ENCODE measurements at regions not wholly inside any gene's neighbourhood (a gene's known extent, or its start where the extent isn't known, plus 50 kb on each side); places are given as distances from the start of the nearest gene placed in this dataset.

GRCh38 chr18:28760299-28760698 is 583.4 kb upstream of the CDH2 start:
- Mint-ChIP-seq H3K27ac (no peak overlapping the region), H3K36me3 (no peaks in the 10 kb centered on the region), H3K4me3 (no peak overlapping the region), H3K4me1 (no peaks in the 10 kb centered on the region), H3K9me3 (peaks cover 0 to 59% (median 5%) of the 10 kb centered on the region in 5 donors), H3K27me3 (no peaks in the 10 kb centered on the region)
- ChIA-PET POLR2A (no interaction called here), CTCF (no interaction called here)
- Histone ChIP-seq H3K9me3 (ENCODE audit: low read length) (no peaks in the 10 kb centered on the region), H3K4me1 (ENCODE audit: insufficient read depth, low read length) (no peaks in the 10 kb centered on the region), H3K4me3 (ENCODE audit: low read length) (no peak overlapping the region), H3K27ac (ENCODE audit: low read depth, low read length) (no peak overlapping the region), H3K36me3 (ENCODE audit: insufficient read depth, low read length) (no peaks in the 10 kb centered on the region), H3K27me3 (ENCODE audit: insufficient read depth, low read length, poor library complexity, severe bottlenecking) (no peaks in the 10 kb centered on the region)
- DNase-seq: no peak

DNA sequence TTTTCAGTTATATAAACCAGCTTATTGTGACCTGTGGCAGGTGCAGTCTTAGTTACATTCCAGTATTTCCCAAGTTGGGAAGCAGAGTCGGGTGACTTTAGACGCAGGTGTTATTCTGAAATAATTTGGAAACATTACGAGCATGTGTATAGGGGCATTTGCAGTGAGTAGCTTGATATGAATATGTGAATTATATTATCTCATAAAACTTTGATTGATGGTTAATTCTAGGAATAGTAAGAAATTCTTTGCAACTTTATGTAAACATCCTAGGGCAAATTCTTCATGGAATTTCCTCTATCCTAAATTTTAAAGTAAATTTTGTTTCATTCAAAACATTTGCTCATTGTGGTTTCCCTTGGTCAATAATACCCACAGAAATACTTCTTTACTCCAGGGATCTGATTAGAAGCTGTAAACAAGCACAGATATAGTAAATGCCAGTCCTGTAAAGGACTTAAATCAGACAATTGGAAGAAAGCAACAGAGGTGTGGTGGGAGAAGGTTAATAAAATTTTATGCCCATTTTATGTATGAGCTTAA is 580.6 kb upstream of the CDH2 start:
- no peaks in the 10 kb centered on the region for H3K27me3 ChIP-seq (ENCODE audit: insufficient read depth, low read length, poor library complexity, severe bottlenecking)
- DNase-seq: no peak
- no peaks in the 10 kb centered on the region for H3K4me1 Mint-ChIP-seq
- H3K4me3 ChIP-seq (ENCODE audit: low read length): no peak overlapping the region
- H3K27ac ChIP-seq (ENCODE audit: low read depth, low read length): no peak overlapping the region
- H3K36me3 ChIP-seq (ENCODE audit: insufficient read depth, low read length): no peaks in the 10 kb centered on the region
- no peak overlapping the region for H3K4me3 Mint-ChIP-seq
- no peak overlapping the region for H3K27ac Mint-ChIP-seq
- H3K27me3 Mint-ChIP-seq: no peaks in the 10 kb centered on the region
- ChIA-PET POLR2A (no interaction called here), CTCF (interaction anchor here (1.5 kb wide), 1 partner anchor 12 kb away, joined by 3 read pairs; no protein-coding TSS in a partner anchor)
- no peaks in the 10 kb centered on the region for H3K4me1 ChIP-seq (ENCODE audit: insufficient read depth, low read length)
- H3K36me3 Mint-ChIP-seq: no peaks in the 10 kb centered on the region
- H3K9me3 ChIP-seq (ENCODE audit: low read length): no peaks in the 10 kb centered on the region
- H3K9me3 Mint-ChIP-seq: peaks cover 0 to 57% (median 4%) of the 10 kb centered on the region in 5 donors

- H3K27ac ChIP-seq (ENCODE audit: low read depth, low read length): no peak overlapping the region
- ChIA-PET CTCF (no interaction called here), POLR2A (no interaction called here)
- Mint-ChIP-seq H3K36me3 (peaks cover 0 to 3% (median 0%) of the 10 kb centered on the region in 3 donors), H3K27me3 (no peaks in the 10 kb centered on the region), H3K4me1 (no peaks in the 10 kb centered on the region), H3K9me3 (peaks cover 0 to 49% (median 13%) of the 10 kb centered on the region in 5 donors), H3K4me3 (no peak overlapping the region), H3K27ac (no peak overlapping the region)
- no peaks in the 10 kb centered on the region for H3K9me3 ChIP-seq (ENCODE audit: low read length)
- no peak overlapping the region for H3K4me3 ChIP-seq (ENCODE audit: low read length)
- DNase-seq: no peak
- no peaks in the 10 kb centered on the region for H3K36me3 ChIP-seq (ENCODE audit: insufficient read depth, low read length)
- H3K27me3 ChIP-seq (ENCODE audit: insufficient read depth, low read length, poor library complexity, severe bottlenecking): no peaks in the 10 kb centered on the region
- no peaks in the 10 kb centered on the region for H3K4me1 ChIP-seq (ENCODE audit: insufficient read depth, low read length)
Measured at GRCh38 chr18:28743115-28743514, 566.2 kb upstream of the CDH2 start.

DNA sequence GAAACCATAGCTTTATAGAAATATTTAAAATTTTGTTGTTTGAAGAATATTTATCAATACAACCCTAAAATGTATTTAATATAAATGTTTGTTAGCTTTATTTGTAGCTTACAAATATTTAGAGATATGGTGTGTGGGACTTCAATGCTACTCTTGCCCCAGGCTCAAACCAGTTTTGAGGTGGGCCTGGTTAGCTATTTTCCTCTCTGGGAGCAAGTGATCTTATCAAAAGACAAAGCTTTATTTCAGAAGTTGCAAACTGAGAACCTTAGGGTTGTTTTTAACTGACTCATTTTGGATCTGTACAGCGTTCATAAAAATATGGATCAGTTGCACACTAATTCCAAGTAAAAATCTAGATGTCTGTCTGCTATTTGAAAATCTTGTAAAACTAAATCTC is 563.6 kb upstream of the CDH2 start:
- Mint-ChIP-seq H3K27me3 (no peaks in the 10 kb centered on the region), H3K27ac (no peak overlapping the region), H3K4me1 (no peaks in the 10 kb centered on the region), H3K4me3 (no peak overlapping the region), H3K9me3 (peaks cover 0 to 49% (median 6%) of the 10 kb centered on the region in 5 donors), H3K36me3 (peaks cover 0 to 3% (median 0%) of the 10 kb centered on the region in 3 donors)
- DNase-seq: no peak
- no peak overlapping the region for H3K4me3 ChIP-seq (ENCODE audit: low read length)
- no peaks in the 10 kb centered on the region for H3K9me3 ChIP-seq (ENCODE audit: low read length)
- no peaks in the 10 kb centered on the region for H3K4me1 ChIP-seq (ENCODE audit: insufficient read depth, low read length)
- H3K36me3 ChIP-seq (ENCODE audit: insufficient read depth, low read length): no peaks in the 10 kb centered on the region
- H3K27ac ChIP-seq (ENCODE audit: low read depth, low read length): no peak overlapping the region
- ChIA-PET POLR2A (no interaction called here), CTCF (no interaction called here)
- no peaks in the 10 kb centered on the region for H3K27me3 ChIP-seq (ENCODE audit: insufficient read depth, low read length, poor library complexity, severe bottlenecking)

GRCh38 chr18:28736951-28737350 is 560.0 kb upstream of the CDH2 start:
- Histone ChIP-seq H3K4me3 (ENCODE audit: low read length) (no peak overlapping the region), H3K36me3 (ENCODE audit: insufficient read depth, low read length) (no peaks in the 10 kb centered on the region), H3K9me3 (ENCODE audit: low read length) (no peaks in the 10 kb centered on the region), H3K27me3 (ENCODE audit: insufficient read depth, low read length, poor library complexity, severe bottlenecking) (no peaks in the 10 kb centered on the region), H3K27ac (ENCODE audit: low read depth, low read length) (no peak overlapping the region), H3K4me1 (ENCODE audit: insufficient read depth, low read length) (no peaks in the 10 kb centered on the region)
- POLR2A ChIA-PET: no interaction called here
- Mint-ChIP-seq H3K4me1 (no peaks in the 10 kb centered on the region), H3K27me3 (no peaks in the 10 kb centered on the region), H3K9me3 (peaks cover 7 to 44% (median 12%) of the 10 kb centered on the region in 5 donors), H3K4me3 (no peak overlapping the region), H3K36me3 (peaks cover 0 to 3% (median 0%) of the 10 kb centered on the region in 3 donors), H3K27ac (no peak overlapping the region)
- CTCF ChIA-PET: no interaction called here
- no peak for DNase-seq

GRCh38 chr18:28736223-28736622 is 559.3 kb upstream of the CDH2 start:
- no peaks in the 10 kb centered on the region for H3K9me3 ChIP-seq (ENCODE audit: low read length)
- H3K4me1 ChIP-seq (ENCODE audit: insufficient read depth, low read length): no peaks in the 10 kb centered on the region
- peaks cover 0 to 3% (median 0%) of the 10 kb centered on the region in 3 donors for H3K36me3 Mint-ChIP-seq
- H3K27me3 Mint-ChIP-seq: no peaks in the 10 kb centered on the region
- H3K4me3 Mint-ChIP-seq: no peak overlapping the region
- H3K27me3 ChIP-seq (ENCODE audit: insufficient read depth, low read length, poor library complexity, severe bottlenecking): no peaks in the 10 kb centered on the region
- no peak overlapping the region for H3K27ac Mint-ChIP-seq
- ChIA-PET CTCF (no interaction called here), POLR2A (no interaction called here)
- H3K36me3 ChIP-seq (ENCODE audit: insufficient read depth, low read length): no peaks in the 10 kb centered on the region
- H3K9me3 Mint-ChIP-seq: peaks cover 5 to 40% (median 12%) of the 10 kb centered on the region in 5 donors
- no peak overlapping the region for H3K4me3 ChIP-seq (ENCODE audit: low read length)
- H3K4me1 Mint-ChIP-seq: no peaks in the 10 kb centered on the region
- DNase-seq: no peak
- no peak overlapping the region for H3K27ac ChIP-seq (ENCODE audit: low read depth, low read length)

GRCh38 chr18:28735731-28736130 is 558.8 kb upstream of the CDH2 start:
- ChIA-PET CTCF (no interaction called here), POLR2A (no interaction called here)
- Histone ChIP-seq H3K27ac (ENCODE audit: low read depth, low read length) (no peak overlapping the region), H3K27me3 (ENCODE audit: insufficient read depth, low read length, poor library complexity, severe bottlenecking) (no peaks in the 10 kb centered on the region), H3K36me3 (ENCODE audit: insufficient read depth, low read length) (no peaks in the 10 kb centered on the region), H3K4me1 (ENCODE audit: insufficient read depth, low read length) (no peaks in the 10 kb centered on the region), H3K9me3 (ENCODE audit: low read length) (no peaks in the 10 kb centered on the region), H3K4me3 (ENCODE audit: low read length) (no peak overlapping the region)
- peaks cover 0 to 3% (median 0%) of the 10 kb centered on the region in 3 donors for H3K36me3 Mint-ChIP-seq
- no peaks in the 10 kb centered on the region for H3K27me3 Mint-ChIP-seq
- H3K9me3 Mint-ChIP-seq: peaks cover 5 to 36% (median 12%) of the 10 kb centered on the region in 5 donors
- H3K4me1 Mint-ChIP-seq: no peaks in the 10 kb centered on the region
- DNase-seq: no peak
- H3K4me3 Mint-ChIP-seq: no peak overlapping the region
- H3K27ac Mint-ChIP-seq: no peak overlapping the region

DNA sequence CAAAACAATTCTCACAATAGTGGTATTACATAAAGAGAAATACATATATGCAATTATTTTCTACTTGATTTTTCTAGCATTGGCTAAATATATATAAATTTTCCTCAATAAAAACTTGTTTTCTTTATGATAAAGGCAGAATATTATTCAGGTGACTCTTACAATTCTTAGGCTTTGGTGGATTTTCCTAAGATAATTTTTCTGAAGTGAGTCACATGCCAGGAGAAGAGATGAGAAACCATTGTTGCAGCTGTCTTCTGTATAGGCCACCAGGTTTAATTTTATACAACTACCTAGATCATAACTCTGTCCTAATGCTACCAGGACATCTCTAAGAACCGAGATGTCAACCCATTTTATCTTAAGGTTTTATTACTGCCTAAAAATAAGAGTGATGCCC is 552.4 kb upstream of the CDH2 start:
- no peak overlapping the region for H3K4me3 ChIP-seq (ENCODE audit: low read length)
- Mint-ChIP-seq H3K36me3 (peaks cover 0 to 3% (median 0%) of the 10 kb centered on the region in 3 donors), H3K4me3 (no peak overlapping the region), H3K27me3 (no peaks in the 10 kb centered on the region), H3K27ac (no peak overlapping the region), H3K9me3 (peaks cover 5 to 30% (median 9%) of the 10 kb centered on the region in 5 donors), H3K4me1 (no peaks in the 10 kb centered on the region)
- H3K9me3 ChIP-seq (ENCODE audit: low read length): no peaks in the 10 kb centered on the region
- CTCF ChIA-PET: no interaction called here
- H3K4me1 ChIP-seq (ENCODE audit: insufficient read depth, low read length): no peaks in the 10 kb centered on the region
- H3K27ac ChIP-seq (ENCODE audit: low read depth, low read length): no peak overlapping the region
- POLR2A ChIA-PET: no interaction called here
- DNase-seq: no peak
- no peaks in the 10 kb centered on the region for H3K27me3 ChIP-seq (ENCODE audit: insufficient read depth, low read length, poor library complexity, severe bottlenecking)
- no peaks in the 10 kb centered on the region for H3K36me3 ChIP-seq (ENCODE audit: insufficient read depth, low read length)

DNA sequence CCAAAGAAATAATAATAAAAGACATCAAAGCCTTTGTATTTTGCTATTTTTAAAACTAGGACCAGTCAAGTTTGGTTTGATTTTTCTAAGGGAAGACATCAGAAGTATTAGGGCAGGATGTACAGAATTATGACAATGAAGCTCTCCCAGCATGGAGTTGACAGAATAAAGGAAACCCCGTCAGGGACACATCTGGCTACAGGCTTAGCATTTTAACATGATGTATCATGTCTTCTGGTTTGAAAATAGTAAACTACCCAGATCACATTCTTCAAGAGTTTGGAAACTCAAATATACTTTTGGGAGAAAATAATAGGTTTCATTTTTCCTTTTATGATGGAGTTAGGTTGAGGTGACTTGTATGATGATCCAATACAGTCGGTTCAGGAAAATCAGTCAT is 552.0 kb upstream of the CDH2 start:
- Mint-ChIP-seq H3K27me3 (no peaks in the 10 kb centered on the region), H3K9me3 (peaks cover 3 to 30% (median 9%) of the 10 kb centered on the region in 5 donors), H3K4me3 (no peak overlapping the region), H3K4me1 (no peaks in the 10 kb centered on the region), H3K27ac (no peak overlapping the region), H3K36me3 (peaks cover 0 to 3% (median 0%) of the 10 kb centered on the region in 3 donors)
- Histone ChIP-seq H3K27me3 (ENCODE audit: insufficient read depth, low read length, poor library complexity, severe bottlenecking) (no peaks in the 10 kb centered on the region), H3K4me1 (ENCODE audit: insufficient read depth, low read length) (no peaks in the 10 kb centered on the region), H3K9me3 (ENCODE audit: low read length) (no peaks in the 10 kb centered on the region), H3K36me3 (ENCODE audit: insufficient read depth, low read length) (no peaks in the 10 kb centered on the region), H3K4me3 (ENCODE audit: low read length) (no peak overlapping the region), H3K27ac (ENCODE audit: low read depth, low read length) (no peak overlapping the region)
- ChIA-PET POLR2A (no interaction called here), CTCF (no interaction called here)
- DNase-seq: no peak

Measured in CD8-positive, alpha-beta memory T cell (primary cell).